ENCODE measurements at regions not wholly inside any gene's neighbourhood (a gene's known extent, or its start where the extent isn't known, plus 50 kb on each side); places are given as distances from the start of the nearest gene placed in this dataset.

GRCh38 chr3:107206141-107206540 lies 171.1 kb upstream of the CCDC54 start:
- TF ChIP-seq CTCF (conservative IDR thresholded peaks at IDR 0.05) (peak; percentile 64), ZFX (IDR thresholded peaks at IDR 0.05) (no peak)
